Head of caudate nucleus (tissue), 42 donors: ENCODE measurements at regions not wholly inside any gene's neighbourhood (a gene's known extent, or its start where the extent isn't known, plus 50 kb on each side); places are given as distances from the start of the nearest gene placed in this dataset.
"Not testable (repeated sequence)": the region's sequence is repeated elsewhere in the genome, so short reads cannot be mapped to it uniquely, and the experiment has no call there.

ENCODE experiments used
- DNase-seq, 42 donors: peaks; one replicate each; pipeline versions ENCODE4 v3.0.0 to v3.0.0-alpha.2; 2020 to 2021; ENCODE audit warnings: mixed read lengths in 7 of 42
- intact Hi-C: fragments of 100-400 bp; cut with DNase I; formaldehyde crosslinking; loops from one replicate; pipeline ENCODE4 v1.15.0; 2022

DNA sequence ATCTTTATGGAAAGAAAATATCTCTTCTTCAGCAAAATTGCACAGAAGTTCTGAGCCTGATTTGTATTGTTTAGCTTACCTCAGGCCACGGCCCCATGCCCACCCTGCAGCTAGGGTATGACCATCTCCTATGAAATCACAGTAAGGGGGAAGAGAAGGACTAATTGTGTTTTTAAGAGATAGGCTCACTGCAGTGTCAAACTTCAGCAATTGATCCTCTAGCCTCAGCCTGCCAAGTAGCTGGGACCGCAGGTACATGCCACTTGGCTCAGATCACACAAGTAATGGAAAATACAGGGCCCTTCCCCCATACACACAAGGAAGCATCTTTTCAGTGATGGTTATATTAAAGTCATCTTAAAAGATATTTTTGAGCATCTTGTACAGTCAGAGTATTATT, 60.0 kb downstream of the DMAC1 start:
- intact Hi-C loops, result no loop called here
- DNase-seq, result no peak

DNA sequence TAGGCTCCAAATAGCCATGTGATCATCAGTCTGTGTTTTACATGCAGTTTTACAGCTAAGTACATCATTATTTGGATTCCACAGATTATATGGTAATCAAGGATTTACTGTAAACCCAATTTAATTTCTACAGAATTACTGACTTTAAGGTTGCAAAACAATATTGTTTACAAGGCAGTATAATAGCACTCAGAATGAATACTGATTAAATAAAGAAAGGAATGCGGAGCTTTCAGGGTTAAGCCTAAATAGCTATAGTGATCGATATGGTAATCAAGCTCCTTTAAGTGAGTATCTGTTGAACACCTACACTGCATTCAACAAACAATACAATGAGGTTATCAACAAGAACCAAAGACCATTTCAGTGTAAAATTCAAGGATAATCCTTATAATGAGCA, 64.3 kb downstream of the DMAC1 start:
- intact Hi-C loops, result no loop called here
- no peak for DNase-seq

DNA sequence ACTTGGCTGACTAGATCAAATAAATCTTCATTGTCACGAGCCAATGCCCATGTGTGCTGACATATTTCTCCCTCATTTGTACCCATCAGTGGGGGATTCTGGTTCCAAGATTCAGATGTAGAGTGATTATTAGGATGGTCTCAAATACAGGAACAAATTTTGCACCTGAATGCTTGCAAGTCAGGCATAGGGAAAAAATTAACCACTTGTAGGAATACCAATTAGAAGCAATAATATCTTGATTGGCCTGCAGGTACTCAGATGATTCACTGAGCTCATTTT, 69.5 kb downstream of the DMAC1 start:
- no peak for DNase-seq

DNA sequence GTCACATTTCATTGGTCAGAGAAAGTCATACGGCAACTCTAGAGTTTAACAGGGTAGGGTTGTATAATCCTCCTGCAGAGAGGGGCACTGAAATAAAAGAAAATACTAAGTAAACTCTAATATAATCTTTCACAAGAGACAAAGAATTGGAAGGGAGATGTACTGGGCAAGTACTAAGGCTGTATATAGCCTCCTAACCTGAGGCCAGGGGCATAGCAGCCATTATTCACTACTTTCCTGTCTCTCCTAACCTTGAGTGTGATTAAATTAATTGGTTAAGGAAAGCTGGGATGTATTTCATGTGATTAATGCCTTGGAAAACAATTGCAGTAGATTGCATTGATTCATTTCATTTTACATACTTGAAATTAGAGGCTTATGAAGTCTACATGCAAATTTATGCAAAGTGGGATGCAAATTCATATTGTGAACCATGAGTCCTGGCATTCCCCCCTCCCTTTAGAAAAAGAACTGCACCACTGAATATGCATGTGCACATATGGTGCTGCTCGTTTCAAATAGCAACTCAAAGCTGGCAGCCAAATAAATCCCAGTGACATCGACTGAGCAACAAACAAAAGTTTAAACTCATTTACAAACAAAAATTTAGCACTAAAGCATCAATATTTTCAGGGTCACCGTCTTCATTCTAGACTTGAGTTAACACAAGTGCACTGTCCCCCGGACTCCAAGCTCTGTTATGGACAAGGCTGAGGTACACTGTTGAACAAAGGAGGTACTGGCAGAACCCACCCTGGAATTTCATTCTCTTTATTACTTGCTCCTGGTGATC, 70.0 kb downstream of the DMAC1 start:
- intact Hi-C loops, result no loop called here

More for the DNA sequence above, 69.5 kb downstream of the DMAC1 start:
- intact Hi-C loops, result no loop called here

DNA sequence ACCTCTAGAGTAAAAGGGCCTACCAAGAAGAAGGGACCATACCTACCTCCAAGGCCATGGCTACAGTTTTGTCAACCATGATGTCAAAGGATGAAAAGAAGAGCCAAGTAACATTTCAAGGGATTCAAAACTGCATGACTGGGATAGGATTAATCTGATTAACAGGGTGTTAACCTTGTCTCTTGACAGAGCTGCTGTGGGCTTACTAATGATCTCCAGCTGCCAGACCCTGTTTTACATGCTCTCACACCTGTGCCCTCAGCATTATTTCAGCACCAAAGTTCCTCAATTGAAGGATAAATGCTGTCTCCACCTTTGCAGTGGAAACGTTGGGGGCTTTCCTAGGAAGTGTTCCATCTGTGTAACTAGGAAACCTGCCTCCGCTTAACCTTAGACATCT, 78.3 kb downstream of the DMAC1 start:
- intact Hi-C loops, result no loop called here
- no peak for DNase-seq

More for the DNA sequence above, 70.0 kb downstream of the DMAC1 start:
- DNase-seq, result no peak

DNA sequence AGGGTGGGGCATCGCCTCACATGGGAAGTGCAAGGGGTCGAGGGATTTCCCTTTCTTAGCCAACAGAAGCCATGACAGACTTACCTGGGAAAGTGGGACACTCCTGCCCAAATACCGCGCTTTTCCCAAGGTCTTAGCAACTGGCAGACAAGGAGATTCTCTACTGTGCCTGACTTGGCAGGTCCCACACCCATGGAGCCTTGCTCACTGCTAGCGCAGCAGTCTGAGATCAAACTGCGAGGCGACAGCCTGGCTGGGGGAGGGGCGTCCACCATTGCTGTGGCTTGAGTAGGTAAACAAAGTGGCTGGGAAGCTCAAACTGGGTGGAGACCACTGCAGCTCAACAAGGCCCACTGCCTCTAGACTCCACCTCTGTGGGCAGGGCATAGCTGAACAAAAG, 86.5 kb downstream of the DMAC1 start:
- intact Hi-C loops, DNase-seq: not testable (repeated sequence)

DNA sequence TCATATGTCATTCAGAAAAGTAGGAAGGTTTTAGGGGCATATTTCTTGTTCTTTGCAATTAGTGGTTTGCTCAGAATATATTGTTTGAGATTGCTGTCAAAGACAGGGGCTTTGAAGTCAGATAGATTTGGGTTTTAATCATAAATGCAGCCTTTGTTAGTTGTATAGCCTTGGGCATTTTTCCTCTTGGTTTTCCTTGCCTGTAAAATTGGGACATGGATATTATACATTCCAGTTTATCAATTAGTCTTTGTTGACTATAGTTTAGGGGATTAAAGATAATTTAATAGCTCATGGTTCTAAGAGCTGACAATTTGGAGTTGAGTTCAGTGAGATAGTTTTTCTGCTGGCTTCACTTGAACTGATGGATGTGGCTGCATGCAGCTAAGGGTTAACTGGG, 88.9 kb downstream of the DMAC1 start:
- no peak for DNase-seq
- intact Hi-C loops, result no loop called here

DNA sequence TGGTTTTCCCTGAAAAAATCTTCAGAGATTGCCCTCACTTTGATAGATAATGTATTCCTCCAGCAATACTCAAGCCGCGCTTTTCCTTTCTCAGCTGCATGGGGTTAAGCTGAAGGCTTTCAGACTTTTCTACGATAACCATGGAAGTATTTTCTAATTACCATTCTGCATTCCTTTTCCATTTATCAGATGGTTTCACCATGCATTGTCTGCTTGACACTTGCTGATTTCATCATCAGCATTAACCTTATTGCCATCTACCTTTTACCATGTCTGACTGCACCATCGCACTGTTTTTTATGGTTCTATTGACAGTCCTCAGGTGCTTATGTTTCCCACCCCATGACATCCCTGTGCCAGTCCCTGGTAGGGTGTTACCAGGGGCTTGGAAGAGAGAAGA, 91.6 kb downstream of the DMAC1 start:
- no peak for DNase-seq
- intact Hi-C loops, result no loop called here

DNA sequence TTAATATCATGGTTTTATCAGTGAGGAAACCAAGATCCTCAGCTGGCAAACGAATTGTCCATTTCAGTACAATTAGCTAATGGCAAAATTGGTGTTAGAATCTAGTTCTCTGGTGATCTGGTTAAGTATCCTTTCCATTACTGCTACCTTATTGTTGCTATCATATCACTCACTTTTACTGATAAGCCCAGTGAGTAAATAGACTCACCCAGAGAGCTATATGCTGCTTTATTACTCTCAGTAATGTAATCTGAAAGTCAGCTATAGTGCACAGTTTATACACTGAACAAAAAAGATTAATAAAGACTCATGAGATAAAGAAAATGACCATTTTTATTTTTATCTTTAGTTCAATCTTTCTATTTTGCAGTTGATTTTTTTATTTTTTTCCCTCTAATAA, 95.0 kb downstream of the DMAC1 start:
- no peak for DNase-seq
- intact Hi-C loops, result no loop called here

DNA sequence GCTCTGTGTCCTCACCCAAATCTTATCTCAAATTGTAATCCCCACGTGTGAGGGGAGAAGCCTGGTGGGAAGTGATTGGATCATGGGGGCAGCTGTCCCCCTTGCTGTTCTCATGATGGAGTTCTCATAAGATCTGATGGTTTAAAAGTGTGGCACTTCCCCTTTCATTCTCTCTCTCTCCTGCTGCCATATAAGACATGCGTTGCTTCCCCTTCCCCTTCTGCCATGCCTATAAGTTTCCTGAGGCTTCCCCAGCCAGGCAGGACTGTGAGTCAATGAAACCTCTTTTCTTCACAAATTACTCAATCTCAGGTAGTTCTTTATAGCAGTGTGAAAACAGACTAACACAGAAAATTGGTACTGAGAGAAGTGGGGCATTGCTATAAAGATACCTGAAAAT, 107.7 kb downstream of the DMAC1 start:
- no peak for DNase-seq
- intact Hi-C loops, result no loop called here

DNA sequence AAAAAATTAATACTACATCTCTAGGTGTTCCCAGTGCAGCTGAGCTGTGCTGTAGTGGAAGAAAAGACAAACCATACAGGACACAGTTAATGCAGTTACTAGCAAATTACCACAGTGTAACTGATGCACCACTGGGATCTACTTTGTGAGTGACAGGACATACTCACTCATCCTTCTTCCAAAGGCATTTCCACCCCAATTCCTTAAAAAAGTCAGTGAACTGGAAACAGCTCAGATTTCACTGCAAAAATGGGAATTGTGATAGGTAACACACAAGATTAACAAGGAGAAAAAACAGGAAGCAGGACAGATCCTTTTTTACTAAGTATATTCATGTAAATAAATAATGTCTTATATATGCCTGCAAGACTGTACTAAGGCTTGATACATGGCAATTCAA, 109.6 kb downstream of the DMAC1 start:
- no peak for DNase-seq
- intact Hi-C loops, result no loop called here

DNA sequence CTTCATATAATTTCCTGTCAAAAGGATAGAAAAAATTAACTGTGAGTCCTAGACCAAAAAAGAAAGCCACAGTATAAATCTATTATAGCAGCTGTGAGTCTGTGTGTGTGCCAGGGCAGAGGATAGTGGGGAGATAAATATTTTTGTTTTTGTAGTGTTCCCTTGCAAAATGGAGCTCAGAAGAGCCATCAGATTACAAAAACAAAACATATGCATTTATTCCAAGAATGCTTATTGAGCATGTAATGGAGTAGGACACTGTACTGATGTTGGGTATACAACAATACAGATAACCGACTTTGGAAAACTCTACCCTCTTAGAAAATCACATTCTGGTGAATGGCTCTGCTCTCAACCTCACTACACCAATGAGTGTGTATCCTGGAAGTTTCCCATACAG, 111.0 kb downstream of the DMAC1 start:
- intact Hi-C loops, result no loop called here
- DNase-seq, result no peak

DNA sequence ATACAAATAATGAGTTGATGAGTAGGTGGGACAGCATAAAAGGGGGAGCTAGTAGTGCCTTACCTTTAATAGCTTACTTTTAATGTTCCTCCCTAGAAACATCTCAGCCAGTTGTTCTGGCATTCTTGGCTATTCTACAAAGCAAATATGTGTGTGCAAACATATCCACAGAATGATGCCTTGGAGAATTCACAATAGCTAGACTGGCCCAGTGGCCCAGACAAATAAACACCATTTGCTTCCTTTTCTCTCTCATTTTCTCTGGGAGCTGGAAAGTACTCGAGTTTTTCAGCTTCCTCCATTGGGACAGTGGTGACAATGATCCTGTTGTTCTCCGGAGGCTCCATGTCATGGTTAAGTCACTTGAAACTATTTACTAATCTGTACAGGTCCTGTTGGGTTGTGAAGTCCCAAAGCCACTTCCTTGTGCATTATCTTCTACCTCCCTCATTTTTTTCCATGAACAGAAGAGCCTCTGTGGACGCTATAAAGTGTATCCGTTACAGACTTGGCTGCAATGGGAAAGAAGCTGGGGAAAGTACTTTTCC, 122.9 kb downstream of the DMAC1 start:
- DNase-seq, result peak in 2 of 42 donors; percentile 7 to 13
- intact Hi-C loops, result no loop called here

DNA sequence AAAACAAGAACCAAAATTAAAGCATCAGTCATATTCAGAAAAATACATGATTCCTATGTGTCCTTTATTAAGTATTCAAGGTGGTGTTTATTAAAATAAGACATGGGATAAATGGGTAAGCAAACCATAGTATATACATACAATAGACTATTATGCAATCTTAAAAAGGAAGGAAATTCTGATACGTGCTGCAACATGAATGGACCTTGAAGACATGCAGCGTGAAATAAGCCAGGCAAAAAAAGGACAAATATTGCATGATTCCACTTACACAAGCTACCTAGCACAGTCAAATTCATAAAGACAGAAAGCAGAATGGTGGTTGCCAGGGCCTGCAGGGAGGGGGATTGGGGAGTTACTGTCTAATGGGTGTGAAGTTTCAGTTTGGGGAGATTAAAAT, 127.7 kb downstream of the DMAC1 start:
- intact Hi-C loops, result no loop called here
- no peak for DNase-seq

DNA sequence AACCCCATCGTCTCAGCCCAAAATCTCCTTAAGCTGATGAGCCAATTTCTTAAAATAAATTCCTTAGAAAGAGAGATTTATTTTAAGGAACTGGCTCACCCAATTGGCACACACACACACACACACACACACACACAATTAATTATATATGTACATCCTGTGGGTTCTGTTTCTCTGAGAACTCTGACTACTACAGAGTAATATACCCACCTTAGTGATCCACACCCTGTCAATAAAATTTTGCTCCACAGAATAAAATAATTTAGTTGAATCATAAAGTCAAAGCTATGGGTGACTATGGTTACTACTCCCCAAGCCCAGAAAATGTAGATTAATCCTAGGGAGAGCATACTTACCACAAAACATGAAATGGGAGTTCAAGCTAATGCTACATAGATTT, 131.0 kb downstream of the DMAC1 start:
- intact Hi-C loops, result no loop called here
- DNase-seq, result no peak

DNA sequence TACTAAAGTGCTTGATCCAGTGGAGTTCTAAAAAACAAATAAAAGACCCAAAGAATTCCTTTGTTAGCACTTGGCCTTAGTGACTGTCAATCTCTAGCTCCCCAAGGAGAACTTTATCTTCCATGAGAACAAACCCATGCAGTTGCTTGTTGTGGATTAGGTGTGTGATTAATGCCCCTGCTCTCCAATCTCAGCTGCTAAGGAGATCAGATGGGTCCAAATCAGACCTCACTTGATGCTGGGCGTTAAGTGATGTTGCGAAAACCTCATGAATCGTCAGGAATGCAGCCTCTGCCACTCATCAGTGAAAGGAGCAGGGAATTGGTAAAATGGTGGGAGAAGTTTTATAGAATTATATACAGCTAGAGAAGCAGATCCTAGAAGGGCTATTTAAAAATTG, 133.7 kb downstream of the DMAC1 start:
- intact Hi-C loops, result no loop called here

DNA sequence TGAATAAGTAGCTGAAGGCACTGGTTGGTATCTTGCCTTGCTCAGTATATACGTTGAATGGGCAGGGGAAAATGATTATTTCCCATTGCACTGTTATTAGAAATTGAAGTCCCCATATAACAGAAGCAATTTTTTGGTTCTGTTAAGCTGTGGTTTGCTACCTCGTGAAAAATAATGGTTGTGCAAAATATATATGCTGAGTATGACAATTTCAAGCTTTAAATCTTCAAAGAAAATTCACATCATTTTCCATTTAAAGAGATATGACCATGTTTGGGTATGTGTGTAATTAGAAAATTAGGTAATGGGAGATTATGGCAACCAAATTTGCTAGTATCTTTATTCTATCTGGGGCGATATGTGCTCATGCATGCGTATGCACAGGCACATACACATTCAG, 139.8 kb downstream of the DMAC1 start:
- intact Hi-C loops, result no loop called here
- DNase-seq, result no peak

More for the DNA sequence above, 133.7 kb downstream of the DMAC1 start:
- no peak for DNase-seq

DNA sequence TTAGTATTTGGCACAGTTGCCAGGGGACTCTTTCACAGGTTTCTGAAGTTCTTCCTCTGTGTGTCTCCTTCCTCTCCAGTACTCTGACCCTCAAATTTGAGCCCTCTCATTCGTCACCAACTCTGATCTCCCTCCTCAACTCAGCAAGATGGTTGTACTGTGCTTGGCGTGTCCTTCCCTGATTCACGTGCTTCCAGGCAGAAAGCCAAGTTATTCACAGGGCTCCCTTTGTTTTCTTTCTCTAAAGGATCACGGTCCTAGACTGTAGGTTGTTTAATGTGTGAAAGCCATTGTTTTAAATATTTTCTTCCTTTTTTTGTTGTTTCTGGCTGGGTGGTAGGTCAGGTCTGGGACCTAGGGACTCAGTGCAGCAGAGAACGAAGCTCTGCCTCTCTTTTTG, 142.9 kb downstream of the DMAC1 start:
- intact Hi-C loops, result no loop called here
- DNase-seq, result peak in 23 of 42 donors; percentile 3 to 70 (median 27)

DNA sequence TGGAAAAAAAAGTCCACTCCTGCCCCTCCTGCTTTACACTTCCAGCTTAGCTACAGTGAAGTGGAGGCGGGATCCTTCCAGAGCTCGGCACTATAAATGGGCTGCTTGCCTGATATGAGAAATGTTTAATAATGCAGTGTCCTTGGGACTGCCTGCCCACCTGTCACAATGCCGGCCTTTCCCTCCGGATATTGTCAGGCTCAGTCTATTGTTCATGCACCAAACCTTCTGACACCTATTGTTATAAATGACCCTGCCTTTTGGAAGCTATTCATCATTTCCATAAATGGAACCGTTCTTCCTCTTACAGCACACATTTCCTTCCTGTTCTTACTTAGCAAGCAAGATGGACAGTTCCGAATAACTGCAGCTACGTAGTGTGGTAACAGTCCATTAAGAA, 146.3 kb downstream of the DMAC1 start:
- intact Hi-C loops, result no loop called here
- DNase-seq, result no peak

DNA sequence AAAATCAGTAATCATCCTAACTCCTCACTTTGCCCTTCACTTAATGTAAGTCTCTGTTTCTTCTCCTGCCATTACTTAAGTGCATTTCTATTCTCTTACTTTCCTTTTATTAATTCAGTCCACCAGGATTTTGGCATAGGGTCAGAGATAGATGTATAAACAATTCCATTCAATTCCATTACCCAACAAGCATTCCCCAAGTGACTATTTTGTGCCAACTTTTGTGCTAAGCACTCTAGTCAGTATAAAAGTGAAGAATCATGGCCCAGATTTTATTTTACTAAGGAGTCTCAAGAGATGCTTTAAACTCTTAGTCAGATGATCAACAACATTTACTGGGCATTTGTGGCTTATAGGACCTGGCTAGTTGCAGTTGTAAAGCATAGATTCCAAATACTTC, 159.3 kb downstream of the DMAC1 start:
- intact Hi-C loops, result no loop called here
- no peak for DNase-seq

DNA sequence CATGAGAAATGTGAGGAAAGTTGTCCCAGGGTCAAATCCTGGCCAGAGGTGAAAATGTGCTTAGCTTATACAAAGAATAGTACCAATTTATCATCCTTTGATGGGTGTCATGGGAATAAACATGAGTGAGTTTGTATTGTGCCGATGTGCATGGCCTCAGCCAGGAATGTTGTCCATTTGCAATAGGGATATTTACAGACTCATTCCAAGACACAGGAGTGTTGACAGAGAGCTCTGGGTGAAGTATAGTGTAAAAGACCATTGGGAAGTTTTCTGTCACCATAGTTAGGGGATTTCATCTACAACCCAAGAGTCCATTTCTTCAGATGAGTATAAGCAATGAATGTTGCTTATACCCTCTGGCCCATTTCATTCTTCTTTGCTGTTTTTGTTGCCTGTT, 160.1 kb downstream of the DMAC1 start:
- intact Hi-C loops, result no loop called here
- no peak for DNase-seq
